Progenitor cell of endocrine pancreas (in vitro differentiated cells): ENCODE measurements at regions not wholly inside any gene's neighbourhood (a gene's known extent, or its start where the extent isn't known, plus 50 kb on each side); places are given as distances from the start of the nearest gene placed in this dataset.

Source experiments
- DNase-seq: peaks from one replicate; pipeline ENCODE4 v3.0.0; 2021; ENCODE audit warnings: low spot score; ENCODE audit not compliant: unreplicated experiment
- H3K27ac Mint-ChIP-seq: 2 replicates; pipeline ENCODE4 v1.8.0; 2021; ENCODE audit warnings: mild to moderate bottlenecking, moderate library complexity, mixed read lengths
- H3K27me3 Mint-ChIP-seq: 2 replicates; pipeline ENCODE4 v1.8.0; 2021; ENCODE audit warnings: mixed read lengths
- H3K36me3 Mint-ChIP-seq: 2 replicates; pipeline ENCODE4 v1.8.0; 2022; ENCODE audit warnings: mixed read lengths; ENCODE audit not compliant: insufficient read depth
- H3K4me1 Mint-ChIP-seq: 2 replicates; pipeline ENCODE4 v1.8.0; 2021; ENCODE audit warnings: low read depth, mixed read lengths
- H3K4me3 Mint-ChIP-seq: 2 replicates; pipeline ENCODE4 v1.8.0; 2021; ENCODE audit warnings: low read depth, mild to moderate bottlenecking, moderate library complexity, mixed read lengths
- H3K9me3 Mint-ChIP-seq: 2 replicates; pipeline ENCODE4 v1.8.0; 2021; ENCODE audit warnings: low read depth, mixed read lengths
- TF ChIP-seq, protein P1 (sequence below): fragments of 200-600 bp; sonication (generic); IDR thresholded peaks from one replicate; pipeline ENCODE4 v1.5.0; 2021; ENCODE audit warnings: antibody characterized with exemption, mild to moderate bottlenecking; ENCODE audit not compliant: unreplicated experiment

DNA sequence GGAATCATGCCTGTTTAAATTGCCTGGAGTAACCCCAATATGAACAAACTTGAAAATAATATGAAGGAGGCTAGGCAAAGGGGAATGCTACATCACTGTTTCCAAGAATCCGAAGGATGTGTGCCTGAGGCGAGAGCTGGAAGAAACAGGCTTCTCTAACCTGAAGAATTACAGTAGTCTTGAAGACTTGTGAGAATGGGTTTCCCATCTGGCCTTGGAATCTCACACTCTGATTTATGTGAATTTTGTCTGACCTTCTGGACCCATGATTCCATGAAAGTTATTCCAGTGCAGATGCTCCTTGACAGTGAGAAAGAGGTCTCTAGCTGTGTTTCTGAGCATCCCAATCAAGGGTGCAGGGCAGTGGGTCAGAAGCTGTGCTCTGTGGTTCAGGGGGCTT is 122.1 kb upstream of the PARP11 start:
- Mint-ChIP-seq H3K36me3 (no peaks in the 10 kb centered on the region), H3K4me1 (peaks cover 29% of the 10 kb centered on the region), H3K9me3 (peaks cover under 1% of the 10 kb centered on the region), H3K27me3 (peaks cover 31% of the 10 kb centered on the region), H3K27ac (no peak overlapping the region), H3K4me3 (no peak overlapping the region)
- TF ChIP-seq, protein P1, sequence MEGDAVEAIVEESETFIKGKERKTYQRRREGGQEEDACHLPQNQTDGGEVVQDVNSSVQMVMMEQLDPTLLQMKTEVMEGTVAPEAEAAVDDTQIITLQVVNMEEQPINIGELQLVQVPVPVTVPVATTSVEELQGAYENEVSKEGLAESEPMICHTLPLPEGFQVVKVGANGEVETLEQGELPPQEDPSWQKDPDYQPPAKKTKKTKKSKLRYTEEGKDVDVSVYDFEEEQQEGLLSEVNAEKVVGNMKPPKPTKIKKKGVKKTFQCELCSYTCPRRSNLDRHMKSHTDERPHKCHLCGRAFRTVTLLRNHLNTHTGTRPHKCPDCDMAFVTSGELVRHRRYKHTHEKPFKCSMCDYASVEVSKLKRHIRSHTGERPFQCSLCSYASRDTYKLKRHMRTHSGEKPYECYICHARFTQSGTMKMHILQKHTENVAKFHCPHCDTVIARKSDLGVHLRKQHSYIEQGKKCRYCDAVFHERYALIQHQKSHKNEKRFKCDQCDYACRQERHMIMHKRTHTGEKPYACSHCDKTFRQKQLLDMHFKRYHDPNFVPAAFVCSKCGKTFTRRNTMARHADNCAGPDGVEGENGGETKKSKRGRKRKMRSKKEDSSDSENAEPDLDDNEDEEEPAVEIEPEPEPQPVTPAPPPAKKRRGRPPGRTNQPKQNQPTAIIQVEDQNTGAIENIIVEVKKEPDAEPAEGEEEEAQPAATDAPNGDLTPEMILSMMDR = no peak
- no peak for DNase-seq

DNA sequence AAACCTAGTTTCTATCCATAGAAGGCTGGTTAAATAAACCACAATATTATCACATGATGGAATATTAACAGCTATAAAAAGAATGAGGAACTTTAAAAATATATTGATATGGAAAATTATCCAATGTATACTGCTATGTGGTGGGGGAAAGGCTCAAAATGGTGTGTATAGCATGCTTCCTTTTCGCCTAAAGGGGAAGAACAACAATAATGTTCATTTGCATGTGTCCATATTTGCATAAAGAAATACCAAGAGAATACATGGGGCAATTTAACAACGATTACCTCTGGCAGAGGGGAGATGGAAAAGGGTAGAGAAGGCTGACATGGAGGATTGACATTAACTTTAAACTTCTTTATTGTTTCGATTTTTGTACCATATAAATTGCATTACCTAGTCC is 121.3 kb upstream of the PARP11 start:
- DNase-seq = no peak
- TF ChIP-seq, protein P1 = no peak
- Mint-ChIP-seq H3K4me3 (no peak overlapping the region), H3K27me3 (peaks cover 39% of the 10 kb centered on the region), H3K36me3 (no peaks in the 10 kb centered on the region), H3K27ac (no peak overlapping the region), H3K4me1 (peaks cover 21% of the 10 kb centered on the region), H3K9me3 (no peaks in the 10 kb centered on the region)

DNA sequence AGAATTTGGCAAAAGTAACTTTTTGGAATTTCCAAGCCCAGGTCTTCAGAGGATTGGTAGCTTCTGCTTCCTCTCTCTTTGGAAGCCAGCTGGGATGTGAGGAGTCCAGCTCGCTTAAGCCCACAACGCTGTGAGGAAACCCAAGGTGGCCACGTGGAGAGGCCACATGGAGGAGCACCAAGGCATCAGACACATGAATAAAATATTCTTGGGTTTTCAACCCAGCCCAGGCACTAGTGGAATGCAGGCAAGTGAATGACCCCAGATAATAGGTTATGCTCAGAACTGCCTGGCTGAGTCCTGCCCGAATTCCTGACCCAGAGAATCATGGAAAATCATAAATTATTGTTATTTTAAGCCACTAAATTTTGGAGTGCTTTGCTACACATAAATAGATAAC is 119.7 kb upstream of the PARP11 start:
- TF ChIP-seq, protein P1 = no peak
- no peak for DNase-seq
- no peak overlapping the region for H3K27ac Mint-ChIP-seq
- H3K4me1 Mint-ChIP-seq = peaks cover 5% of the 10 kb centered on the region
- H3K9me3 Mint-ChIP-seq = no peaks in the 10 kb centered on the region
- H3K36me3 Mint-ChIP-seq = no peaks in the 10 kb centered on the region
- H3K27me3 Mint-ChIP-seq = peaks cover 51% of the 10 kb centered on the region
- no peak overlapping the region for H3K4me3 Mint-ChIP-seq

- TF ChIP-seq, protein P1 = no peak
- no peak for DNase-seq
- Mint-ChIP-seq H3K36me3 (no peaks in the 10 kb centered on the region), H3K9me3 (no peaks in the 10 kb centered on the region), H3K4me1 (peaks cover 3% of the 10 kb centered on the region), H3K27ac (no peak overlapping the region), H3K27me3 (peaks cover 51% of the 10 kb centered on the region), H3K4me3 (no peak overlapping the region)
Measured at GRCh38 chr12:3991798-3992580, 118.8 kb upstream of the PARP11 start.

DNA sequence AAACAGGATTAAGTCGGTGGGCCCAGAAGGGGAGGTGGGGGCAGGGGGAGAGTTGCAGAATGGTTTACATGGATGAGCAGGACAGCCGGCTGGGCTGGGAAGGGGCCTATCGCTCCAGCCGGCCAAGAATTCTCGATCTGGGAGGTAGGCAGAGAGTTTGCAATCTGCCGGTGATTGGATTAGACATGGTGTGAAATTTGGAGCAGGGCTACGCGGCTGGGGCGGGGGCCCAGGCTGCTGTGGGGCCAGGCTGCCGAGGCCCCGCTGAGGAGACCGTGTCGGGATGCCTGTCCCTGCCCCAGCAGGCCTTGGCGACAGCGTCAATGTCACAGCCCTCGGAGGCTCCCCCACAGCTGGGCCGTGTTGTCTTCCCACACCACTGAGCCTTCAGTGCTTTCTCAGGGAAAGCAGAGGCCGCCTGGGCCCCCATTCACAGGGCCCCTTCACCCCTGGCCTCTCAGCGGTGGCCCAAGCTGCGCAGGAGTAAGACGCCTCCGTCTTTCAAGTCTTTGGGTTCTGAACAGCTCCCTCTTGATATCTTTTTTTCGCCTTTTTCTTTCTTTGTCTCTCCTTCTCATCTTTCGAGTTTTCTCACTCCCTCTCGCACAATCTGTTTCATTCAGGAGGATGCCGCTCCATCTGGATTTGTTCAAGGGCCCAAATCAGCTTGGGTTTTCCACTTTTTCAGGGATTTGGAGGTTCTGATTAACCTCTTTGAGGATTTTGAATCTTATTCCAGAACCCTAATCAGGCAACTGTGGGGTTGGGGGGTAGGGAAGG is 117.5 kb upstream of the PARP11 start:
- H3K4me1 Mint-ChIP-seq = peaks cover 1% of the 10 kb centered on the region

More for the DNA sequence above, 117.5 kb upstream of the PARP11 start:
- Mint-ChIP-seq H3K36me3 (no peaks in the 10 kb centered on the region), H3K9me3 (no peaks in the 10 kb centered on the region), H3K27me3 (peaks cover 51% of the 10 kb centered on the region), H3K4me3 (no peak overlapping the region), H3K27ac (no peak overlapping the region)
- TF ChIP-seq, protein P1 = no peak
- DNase-seq = no peak
